ENCODE measurements at regions not wholly inside any gene's neighbourhood (a gene's known extent, or its start where the extent isn't known, plus 50 kb on each side); places are given as distances from the start of the nearest gene placed in this dataset.

- no peak for TF ChIP-seq CTCF (IDR thresholded peaks at IDR 0.05)
- TF ChIP-seq POLR2A (IDR thresholded peaks at IDR 0.05) = no peak
- DNase-seq (no peak), ATAC-seq (no peak)
- H3K4me1 ChIP-seq = peaks cover 82% of the 10 kb centered on the region
- no peaks in the 10 kb centered on the region for H3K36me3 ChIP-seq (replicated peaks in 1 of 2; ENCODE audit: insufficient read depth in 1 of 2, low read depth in 2 of 2)
- intact Hi-C loops (cut with DNase I) = no loop called here
- no peaks in the 10 kb centered on the region for H3K27me3 ChIP-seq
- no peak overlapping the region for H3K4me3 ChIP-seq
- peak overlapping the region; percentile 44 to 91 (median 82) for H3K27ac ChIP-seq
- WGBS, 2 donors = 73 to 78% methylated on average over 2 of the region's 2 CpGs
- H3K9me3 ChIP-seq = no peaks in the 10 kb centered on the region
Measured at GRCh38 chr14:65228436-65228835, 126.1 kb upstream of the MAX start.

DNA sequence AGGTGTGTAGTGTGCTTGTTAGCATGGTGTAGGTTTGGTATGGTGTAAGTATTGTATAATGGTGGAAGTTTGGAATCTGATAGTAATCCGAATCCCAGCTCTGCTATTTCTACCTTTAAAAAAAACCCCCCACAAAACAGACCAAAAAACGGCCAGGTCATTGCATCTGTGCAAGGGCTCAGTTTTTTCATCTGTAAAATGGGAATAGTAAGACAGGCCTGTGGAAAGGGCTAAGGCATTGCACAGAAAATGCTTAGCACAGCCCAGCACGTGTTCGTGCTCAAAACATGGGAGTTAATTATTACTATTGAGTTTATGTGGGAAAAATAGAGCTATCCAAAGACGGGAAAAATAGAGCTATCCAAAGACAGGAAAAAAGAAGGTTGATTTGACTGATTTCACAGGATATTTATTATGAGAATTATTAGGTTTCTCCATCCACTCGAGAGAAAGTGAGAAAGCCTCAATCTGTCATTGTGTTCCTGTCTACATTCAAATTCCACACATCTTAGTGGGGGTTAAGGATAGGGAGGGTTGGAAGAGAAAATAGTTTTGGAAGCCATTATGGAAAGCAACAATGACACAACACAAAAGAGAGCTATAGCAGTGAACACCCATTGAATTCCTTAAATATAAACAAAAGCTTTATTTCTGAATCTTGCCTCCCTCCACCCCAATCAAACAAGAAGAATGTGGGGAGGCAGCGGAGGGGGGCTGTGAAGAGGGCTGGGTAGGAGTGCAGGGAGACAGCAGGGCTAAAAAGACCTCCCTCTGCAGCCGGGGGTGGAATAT is 126.8 kb upstream of the MAX start:
- Histone ChIP-seq H3K4me3 (no peak overlapping the region), H3K27me3 (no peaks in the 10 kb centered on the region), H3K4me1 (peaks cover 77% of the 10 kb centered on the region), H3K9me3 (no peaks in the 10 kb centered on the region), H3K27ac (peak overlapping the region; percentile 72 to 91 (median 82)), H3K36me3 (replicated peaks in 1 of 2; ENCODE audit: insufficient read depth in 1 of 2, low read depth in 2 of 2) (no peaks in the 10 kb centered on the region)
- ATAC-seq = no peak
- no peak for DNase-seq
- intact Hi-C loops (cut with DNase I) = no loop called here
- TF ChIP-seq POLR2A (IDR thresholded peaks at IDR 0.05) = no peak
- no peak for TF ChIP-seq CTCF (IDR thresholded peaks at IDR 0.05)
- WGBS, 2 donors = 54 to 57% methylated on average over 8 of the region's 8 CpGs

DNA sequence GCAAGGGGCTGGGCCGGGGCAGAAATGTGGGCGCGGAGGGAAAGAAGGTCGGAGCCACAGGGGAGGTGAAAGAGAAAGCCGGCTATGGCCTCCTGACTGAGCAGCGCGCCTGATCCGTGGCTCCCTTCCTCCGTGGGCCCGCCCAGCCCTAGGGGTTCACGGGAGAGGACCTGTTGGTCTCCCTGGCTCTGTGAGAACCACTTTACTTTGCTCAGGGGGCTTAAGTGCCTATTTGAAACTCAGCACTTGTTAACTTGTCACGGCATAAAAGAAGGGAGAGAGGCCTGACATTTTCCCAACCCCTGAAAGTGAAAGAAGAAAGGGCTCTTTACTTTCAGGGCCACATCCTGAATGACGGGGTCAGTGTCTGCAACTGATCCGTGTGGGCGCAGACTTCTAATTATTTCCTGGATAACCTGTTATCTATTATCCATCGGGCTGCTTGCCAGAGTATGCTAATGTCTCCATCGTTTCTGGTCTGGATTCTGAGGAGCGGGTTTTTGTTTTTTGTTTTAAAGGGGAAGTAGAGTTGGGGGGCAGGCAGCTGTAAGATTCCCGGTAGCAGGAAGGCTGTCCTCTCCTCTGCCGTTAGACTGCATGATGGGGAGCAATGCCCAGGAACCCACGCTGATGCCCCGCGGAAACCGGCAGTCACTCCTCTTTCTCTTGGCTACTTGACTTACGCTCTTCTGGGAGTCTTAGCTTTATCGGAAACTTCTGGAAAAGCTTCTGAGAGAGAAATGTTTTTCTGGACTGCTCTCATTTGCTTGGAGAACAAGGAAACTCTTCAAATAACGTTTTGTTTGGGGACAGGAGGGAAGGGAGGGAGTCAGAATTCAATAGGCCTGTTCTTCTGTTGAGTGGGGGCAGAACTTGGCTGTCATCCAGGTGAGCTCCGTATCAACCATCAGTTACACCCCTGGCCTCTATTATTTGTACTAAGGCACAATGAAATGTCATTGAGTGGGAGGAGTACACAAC is 127.7 kb upstream of the MAX start:
- no peaks in the 10 kb centered on the region for H3K27me3 ChIP-seq
- ATAC-seq (peak; percentile 15), DNase-seq (peak; percentile 53 to 66 (median 62))
- H3K4me1 ChIP-seq = peaks cover 69% of the 10 kb centered on the region
- H3K36me3 ChIP-seq (replicated peaks in 1 of 2; ENCODE audit: insufficient read depth in 1 of 2, low read depth in 2 of 2) = no peaks in the 10 kb centered on the region
- peak overlapping the region; percentile 72 to 91 (median 82) for H3K27ac ChIP-seq
- TF ChIP-seq CTCF (IDR thresholded peaks at IDR 0.05) (no peak), POLR2A (IDR thresholded peaks at IDR 0.05) (peak in 2 of 3 donors; percentile 22 to 24)
- intact Hi-C loops (cut with DNase I) = no loop called here
- no peaks in the 10 kb centered on the region for H3K9me3 ChIP-seq
- H3K4me3 ChIP-seq = no peak overlapping the region
- 2 to 9% methylated on average over 28 of the region's 28 CpGs for WGBS, 2 donors

DNA sequence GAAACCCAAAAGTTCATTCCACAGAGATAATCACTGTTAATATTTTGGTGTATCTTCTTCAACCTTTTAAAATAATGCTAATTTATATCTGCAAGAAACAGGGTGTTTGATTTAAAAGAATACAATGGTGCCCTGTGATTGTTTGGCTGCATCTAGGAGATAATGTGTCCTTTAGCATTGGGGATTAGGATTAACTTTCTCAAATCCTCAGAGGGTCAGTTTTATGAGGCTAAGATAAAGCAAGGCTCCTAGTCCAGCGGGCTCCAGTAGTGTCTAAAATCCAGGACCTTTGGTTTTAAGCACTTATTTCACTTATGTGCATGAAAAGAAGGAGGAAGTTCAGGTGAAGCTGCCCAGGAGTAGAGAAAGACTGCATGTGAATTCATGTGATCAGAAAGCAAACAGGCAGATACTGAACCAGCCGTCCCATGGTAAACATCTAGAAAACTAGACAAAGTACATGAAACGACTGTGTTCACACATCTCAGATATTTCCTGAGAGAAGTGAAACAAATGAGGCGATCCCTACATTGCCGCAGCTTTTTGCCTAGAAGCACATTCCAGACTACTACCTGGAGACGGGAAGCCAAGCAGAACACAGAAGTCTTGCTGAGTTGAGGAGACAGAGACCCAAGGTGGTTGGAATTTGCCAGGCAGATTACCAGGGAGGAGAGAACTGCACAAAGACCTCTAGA is 129.1 kb upstream of the MAX start:
- 26 to 43% methylated on average over 6 of the region's 6 CpGs for WGBS, 2 donors
- DNase-seq = no peak
- Histone ChIP-seq H3K4me3 (no peak overlapping the region), H3K4me1 (peaks cover 55% of the 10 kb centered on the region), H3K27me3 (no peaks in the 10 kb centered on the region), H3K27ac (peak overlapping the region; percentile 29 to 91 (median 82)), H3K9me3 (no peaks in the 10 kb centered on the region), H3K36me3 (replicated peaks in 1 of 2; ENCODE audit: insufficient read depth in 1 of 2, low read depth in 2 of 2) (no peaks in the 10 kb centered on the region)
- no peak for ATAC-seq
- no peak for TF ChIP-seq CTCF (IDR thresholded peaks at IDR 0.05)
- TF ChIP-seq POLR2A (IDR thresholded peaks at IDR 0.05) = no peak
- intact Hi-C loops (cut with DNase I) = no loop called here

All from body of pancreas (tissue), 4 donors.